ENCODE measurements at regions not wholly inside any gene's neighbourhood (a gene's known extent, or its start where the extent isn't known, plus 50 kb on each side); places are given as distances from the start of the nearest gene placed in this dataset.

DNA sequence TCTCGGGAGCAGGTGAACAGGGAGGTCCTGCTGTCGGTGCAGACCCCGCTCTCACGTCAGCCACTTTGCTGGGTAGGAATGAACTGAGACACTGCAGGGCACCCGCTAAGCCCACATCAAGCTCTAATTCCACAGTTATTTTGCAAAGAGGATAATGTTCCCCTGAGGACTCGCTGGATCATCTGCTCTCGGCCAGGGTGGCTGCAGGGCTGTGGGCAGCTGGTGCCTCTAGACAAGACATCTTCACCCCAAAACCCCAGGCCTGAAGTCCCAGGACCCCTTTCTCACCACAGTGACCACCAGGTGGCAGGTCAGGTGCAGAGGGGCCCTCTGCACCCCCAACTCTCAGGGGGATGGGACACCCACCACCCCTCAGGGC is 135.1 kb upstream of the PPP1R26 start (continued):
- TF ChIP-seq, protein P1, sequence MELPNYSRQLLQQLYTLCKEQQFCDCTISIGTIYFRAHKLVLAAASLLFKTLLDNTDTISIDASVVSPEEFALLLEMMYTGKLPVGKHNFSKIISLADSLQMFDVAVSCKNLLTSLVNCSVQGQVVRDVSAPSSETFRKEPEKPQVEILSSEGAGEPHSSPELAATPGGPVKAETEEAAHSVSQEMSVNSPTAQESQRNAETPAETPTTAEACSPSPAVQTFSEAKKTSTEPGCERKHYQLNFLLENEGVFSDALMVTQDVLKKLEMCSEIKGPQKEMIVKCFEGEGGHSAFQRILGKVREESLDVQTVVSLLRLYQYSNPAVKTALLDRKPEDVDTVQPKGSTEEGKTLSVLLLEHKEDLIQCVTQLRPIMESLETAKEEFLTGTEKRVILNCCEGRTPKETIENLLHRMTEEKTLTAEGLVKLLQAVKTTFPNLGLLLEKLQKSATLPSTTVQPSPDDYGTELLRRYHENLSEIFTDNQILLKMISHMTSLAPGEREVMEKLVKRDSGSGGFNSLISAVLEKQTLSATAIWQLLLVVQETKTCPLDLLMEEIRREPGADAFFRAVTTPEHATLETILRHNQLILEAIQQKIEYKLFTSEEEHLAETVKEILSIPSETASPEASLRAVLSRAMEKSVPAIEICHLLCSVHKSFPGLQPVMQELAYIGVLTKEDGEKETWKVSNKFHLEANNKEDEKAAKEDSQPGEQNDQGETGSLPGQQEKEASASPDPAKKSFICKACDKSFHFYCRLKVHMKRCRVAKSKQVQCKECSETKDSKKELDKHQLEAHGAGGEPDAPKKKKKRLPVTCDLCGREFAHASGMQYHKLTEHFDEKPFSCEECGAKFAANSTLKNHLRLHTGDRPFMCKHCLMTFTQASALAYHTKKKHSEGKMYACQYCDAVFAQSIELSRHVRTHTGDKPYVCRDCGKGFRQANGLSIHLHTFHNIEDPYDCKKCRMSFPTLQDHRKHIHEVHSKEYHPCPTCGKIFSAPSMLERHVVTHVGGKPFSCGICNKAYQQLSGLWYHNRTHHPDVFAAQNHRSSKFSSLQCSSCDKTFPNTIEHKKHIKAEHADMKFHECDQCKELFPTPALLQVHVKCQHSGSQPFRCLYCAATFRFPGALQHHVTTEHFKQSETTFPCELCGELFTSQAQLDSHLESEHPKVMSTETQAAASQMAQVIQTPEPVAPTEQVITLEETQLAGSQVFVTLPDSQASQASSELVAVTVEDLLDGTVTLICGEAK (IDR thresholded peaks at IDR 0.05): no peak
- TF ChIP-seq, protein P1 (CRISPR knock-in tag; IDR thresholded peaks at IDR 0.05): no peak
- no peak for TF ChIP-seq ADNP (tag; IDR thresholded peaks at IDR 0.05)
- TF ChIP-seq RBM22 (IDR thresholded peaks at IDR 0.05; ENCODE audit: low read depth, low read length, poor library complexity, severe bottlenecking): no peak
- TF ChIP-seq ILK (tag; IDR thresholded peaks at IDR 0.05; ENCODE audit: borderline replicate concordance, low read depth): no peak
- no peak for TF ChIP-seq ETV1 (tag; conservative IDR thresholded peaks at IDR 0.05; ENCODE audit: low read depth)
- no peak for TF ChIP-seq ZKSCAN8 (CRISPR knock-in tag; IDR thresholded peaks at IDR 0.05)
- no peak for TF ChIP-seq NFATC3 (IDR thresholded peaks at IDR 0.05)

Data from K562 (cell line).